Common myeloid progenitor, CD34-positive (primary cell): ENCODE measurements at regions not wholly inside any gene's neighbourhood (a gene's known extent, or its start where the extent isn't known, plus 50 kb on each side); places are given as distances from the start of the nearest gene placed in this dataset.

Experiments used
- CTCF ChIA-PET: fragments of 350-600 bp; sonication (Branson Sonifier 250); formaldehyde crosslinking; loops from one replicate; lab custom pipeline; 2021; ENCODE audit warnings: antibody characterized with exemption; lab: Charles Lee
- POLR2A ChIA-PET: fragments of 350-600 bp; sonication (Branson Sonifier 250); formaldehyde crosslinking; loops from one replicate; lab custom pipeline; 2021; ENCODE audit warnings: antibody characterized with exemption; lab: Charles Lee
- DNase-seq, 3 donors: peaks; one replicate each; pipeline versions ENCODE4 v3.0.0 to v3.0.0-alpha.2; 2013
- H3K27ac ChIP-seq, 2 experiments: 1 replicate in 1 of 2; 2 replicates in 1 of 2; pipeline ENCODE4 v1.7.0; 2013; ENCODE audit warnings: inconsistent platforms in 2 of 2, low read length in 2 of 2, mild to moderate bottlenecking in 2 of 2, low read depth in 1 of 2, moderate library complexity in 1 of 2; ENCODE audit not compliant: severe bottlenecking in 2 of 2, insufficient read depth in 1 of 2, poor library complexity in 1 of 2
- H3K27me3 ChIP-seq, 5 experiments: replicated peaks in 2 of 5; 1 replicate in 3 of 5; 2 replicates in 2 of 5; pipeline versions ENCODE4 v1.6.1 to v1.7.0; 2013; ENCODE audit warnings: low read length in 4 of 5, mild to moderate bottlenecking in 2 of 5, moderate library complexity in 2 of 5, inconsistent platforms in 1 of 5; ENCODE audit not compliant: insufficient read depth in 5 of 5, control insufficient read depth in 4 of 5
- H3K36me3 ChIP-seq, 4 experiments: 1 replicate in 2 of 4; 2 replicates in 2 of 4; pipeline versions ENCODE4 v1.6.1 to v1.7.0; 2013; ENCODE audit warnings: low read length in 3 of 4, control low read depth in 1 of 4, mild to moderate bottlenecking in 1 of 4; ENCODE audit not compliant: control insufficient read depth in 4 of 4, insufficient read depth in 4 of 4
- H3K4me1 ChIP-seq, 4 experiments: 1 replicate in 3 of 4; 2 replicates in 1 of 4; pipeline versions ENCODE4 v1.6.1 to v1.7.1; 2013; ENCODE audit warnings: low read length in 3 of 4, mild to moderate bottlenecking in 3 of 4, control low read depth in 1 of 4, inconsistent platforms in 1 of 4, moderate library complexity in 1 of 4; ENCODE audit not compliant: control insufficient read depth in 4 of 4, insufficient read depth in 4 of 4; ENCODE audit errors: control extremely low read depth in 1 of 4
- H3K4me3 ChIP-seq, 7 experiments: 1 replicate in 4 of 7; 2 replicates in 3 of 7; pipeline versions ENCODE4 v1.5.1 to v1.7.0; 2013; ENCODE audit warnings: mild to moderate bottlenecking in 7 of 7, low read length in 6 of 7, moderate library complexity in 6 of 7, inconsistent platforms in 2 of 7, low read depth in 2 of 7, control low read depth in 1 of 7; ENCODE audit not compliant: insufficient read depth in 4 of 7, control insufficient read depth in 1 of 7; ENCODE audit errors: extremely low read depth in 1 of 7
- H3K9me3 ChIP-seq, 5 experiments: 1 replicate in 4 of 5; 2 replicates in 1 of 5; pipeline versions ENCODE4 v1.6.1 to v1.7.1; 2013; ENCODE audit warnings: low read length in 4 of 5, mild to moderate bottlenecking in 2 of 5, inconsistent platforms in 1 of 5, low read depth in 1 of 5, moderate library complexity in 1 of 5; ENCODE audit not compliant: control insufficient read depth in 4 of 5, insufficient read depth in 2 of 5; ENCODE audit errors: control extremely low read depth in 1 of 5
- WGBS: methylation state at CpG from one replicate; pipeline ENCODE4 v1.1.5; 2013; ENCODE audit not compliant: insufficient coverage; 5-methylcytosine and 5-hydroxymethylcytosine counted together

GRCh38 chr4:27289704-27290103 lies 429.1 kb downstream of the STIM2 start:
- no peak for DNase-seq
- Histone ChIP-seq H3K27me3 (no peaks in the 10 kb centered on the region), H3K4me3 (no peak overlapping the region), H3K36me3 (no peaks in the 10 kb centered on the region), H3K4me1 (no peaks in the 10 kb centered on the region), H3K27ac (no peak overlapping the region), H3K9me3 (no peaks in the 10 kb centered on the region)
- ChIA-PET POLR2A (no interaction called here), CTCF (interaction anchor here (1.2 kb wide), 1 partner anchor 238 kb away, joined by 3 read pairs; no protein-coding TSS in a partner anchor)
- WGBS: 100% methylated on average over 1 of the region's 3 CpGs

GRCh38 chr4:27293831-27294230 lies 433.2 kb downstream of the STIM2 start:
- DNase-seq: no peak
- WGBS: no CpG with 5 or more reads among the region's 4 CpGs
- POLR2A ChIA-PET: no interaction called here
- CTCF ChIA-PET: no interaction called here
- H3K4me3 ChIP-seq: no peak overlapping the region
- H3K27me3 ChIP-seq: no peaks in the 10 kb centered on the region
- no peak overlapping the region for H3K27ac ChIP-seq
- H3K9me3 ChIP-seq: no peaks in the 10 kb centered on the region
- no peaks in the 10 kb centered on the region for H3K36me3 ChIP-seq
- H3K4me1 ChIP-seq: no peaks in the 10 kb centered on the region

DNA sequence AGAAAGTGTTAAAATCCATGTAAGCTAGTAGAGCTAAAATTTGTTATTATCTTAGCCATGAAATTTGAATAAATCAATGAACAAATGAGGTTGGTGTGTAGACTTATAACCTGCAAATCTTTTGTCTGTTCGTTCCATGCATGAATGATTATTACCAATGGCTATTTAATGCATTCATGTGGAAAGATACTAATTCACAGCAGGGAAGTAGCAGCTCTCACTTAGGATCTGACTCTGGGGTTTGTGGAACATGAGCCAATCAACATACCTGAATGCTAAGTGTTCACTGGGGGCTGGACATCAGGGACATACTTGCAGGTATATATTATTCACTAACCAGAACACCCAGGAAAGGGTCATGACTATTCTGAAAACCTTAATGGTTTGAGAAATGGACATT lies 444.1 kb downstream of the STIM2 start:
- no peak for DNase-seq
- Histone ChIP-seq H3K27me3 (no peaks in the 10 kb centered on the region), H3K4me1 (no peaks in the 10 kb centered on the region), H3K9me3 (peaks cover 0 to 5% (median 2%) of the 10 kb centered on the region in 5 experiments), H3K4me3 (no peak overlapping the region), H3K36me3 (no peaks in the 10 kb centered on the region), H3K27ac (no peak overlapping the region)
- 88% methylated on average over 1 of the region's 1 CpG for WGBS
- CTCF ChIA-PET: no interaction called here
- POLR2A ChIA-PET: no interaction called here

DNA sequence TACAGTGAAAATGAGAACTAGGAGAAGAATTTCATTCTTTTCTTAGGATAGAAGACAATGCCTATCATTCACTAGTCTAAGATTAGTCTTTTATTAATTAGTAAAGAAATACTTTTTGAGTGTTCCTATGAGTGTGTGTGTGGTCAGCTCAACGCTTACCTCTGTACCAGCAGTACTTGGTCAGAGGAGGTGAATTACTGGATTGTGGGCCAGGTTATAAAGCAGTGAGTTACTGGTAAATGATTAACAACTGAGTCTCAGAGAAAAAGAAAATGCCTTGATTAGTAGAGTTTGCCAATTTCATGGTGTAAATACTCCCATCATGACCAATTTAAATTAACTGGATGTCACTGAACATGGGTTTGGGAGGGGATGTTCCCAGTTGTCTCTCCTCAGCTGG lies 444.6 kb downstream of the STIM2 start:
- H3K27ac ChIP-seq: no peak overlapping the region
- no peak for DNase-seq
- no peak overlapping the region for H3K4me3 ChIP-seq
- no CpG with 5 or more reads among the region's 1 CpG for WGBS
- peaks cover 0 to 5% (median 2%) of the 10 kb centered on the region in 5 experiments for H3K9me3 ChIP-seq
- ChIA-PET POLR2A (no interaction called here), CTCF (no interaction called here)
- no peaks in the 10 kb centered on the region for H3K36me3 ChIP-seq
- H3K4me1 ChIP-seq: no peaks in the 10 kb centered on the region
- H3K27me3 ChIP-seq: no peaks in the 10 kb centered on the region

DNA sequence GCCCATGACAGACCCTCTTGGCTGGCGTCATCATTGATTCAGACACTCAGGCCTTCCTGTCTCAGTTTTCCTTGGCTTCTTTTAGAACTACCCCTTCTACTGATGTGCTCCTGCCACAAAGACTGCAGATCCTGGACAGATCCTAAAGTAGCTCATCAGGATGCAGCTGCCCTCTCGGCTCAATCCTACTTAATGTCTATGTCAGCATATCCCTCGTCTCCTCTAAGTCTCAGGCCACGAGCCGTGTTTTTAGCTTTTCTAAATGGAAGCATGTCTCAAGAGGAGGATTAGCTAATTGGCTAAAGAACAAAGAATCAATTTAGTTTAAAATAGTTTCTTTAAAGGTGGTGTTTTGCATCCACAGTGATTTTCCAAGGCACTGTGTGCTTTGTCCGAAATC lies 447.7 kb downstream of the STIM2 start:
- ChIA-PET POLR2A (no interaction called here), CTCF (interaction anchor here (1.2 to 1.3 kb wide), 2 partner anchors 8 to 260 kb away, joined by 3 to 4 read pairs; no protein-coding TSS in a partner anchor)
- H3K27me3 ChIP-seq: peaks cover 0 to 2% (median 0%) of the 10 kb centered on the region in 5 experiments
- H3K36me3 ChIP-seq: no peaks in the 10 kb centered on the region
- no peak for DNase-seq
- H3K4me3 ChIP-seq: no peak overlapping the region
- H3K27ac ChIP-seq: no peak overlapping the region
- H3K4me1 ChIP-seq: no peaks in the 10 kb centered on the region
- H3K9me3 ChIP-seq: no peaks in the 10 kb centered on the region
- 97% methylated on average over 5 of the region's 6 CpGs for WGBS

- H3K36me3 ChIP-seq: no peaks in the 10 kb centered on the region
- H3K27me3 ChIP-seq: peaks cover 0 to 2% (median 0%) of the 10 kb centered on the region in 5 experiments
- H3K4me3 ChIP-seq: no peak overlapping the region
- no peaks in the 10 kb centered on the region for H3K9me3 ChIP-seq
- ChIA-PET POLR2A (no interaction called here), CTCF (interaction anchor here (4.6 to 5.8 kb wide), 2 partner anchors 218 to 268 kb away, joined by 36 to 54 read pairs; no protein-coding TSS in a partner anchor)
- no peak overlapping the region for H3K27ac ChIP-seq
- no peaks in the 10 kb centered on the region for H3K4me1 ChIP-seq
- DNase-seq: no peak
These were observed 455.0 kb downstream of the STIM2 start for GRCh38 chr4:27315625-27316024.

DNA sequence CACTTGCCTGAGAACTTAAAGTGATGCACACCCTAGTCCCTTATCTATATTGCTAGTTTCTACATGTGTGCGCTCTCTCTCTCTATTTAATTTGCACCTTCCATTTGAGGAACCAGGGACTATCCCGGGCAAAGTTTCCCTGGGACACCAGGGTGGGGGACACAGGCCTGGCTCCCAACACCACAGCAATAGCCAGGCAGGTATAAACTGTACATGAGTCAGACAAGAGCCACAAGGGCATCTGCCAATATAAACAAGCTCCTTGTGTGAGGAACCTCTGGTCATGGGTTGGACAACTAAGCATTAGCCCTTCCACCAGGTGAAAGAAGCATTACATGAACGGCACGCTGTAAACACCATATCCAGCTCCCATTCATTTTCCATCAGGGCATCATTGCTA lies 455.5 kb downstream of the STIM2 start:
- CTCF ChIA-PET: interaction anchor here (1.1 to 5.8 kb wide), 5 partner anchors 8 to 268 kb away, joined by 3 to 54 read pairs (median 4); no protein-coding TSS in a partner anchor

More for the DNA sequence above, 455.5 kb downstream of the STIM2 start:
- POLR2A ChIA-PET: no interaction called here
- Histone ChIP-seq H3K9me3 (no peaks in the 10 kb centered on the region), H3K4me3 (no peak overlapping the region), H3K4me1 (no peaks in the 10 kb centered on the region), H3K36me3 (no peaks in the 10 kb centered on the region), H3K27ac (no peak overlapping the region), H3K27me3 (peaks cover 0 to 2% (median 0%) of the 10 kb centered on the region in 5 experiments)
- WGBS: 90% methylated on average over 3 of the region's 4 CpGs
- DNase-seq: no peak
